ENCODE measurements at regions not wholly inside any gene's neighbourhood (a gene's known extent, or its start where the extent isn't known, plus 50 kb on each side); places are given as distances from the start of the nearest gene placed in this dataset.

DNA sequence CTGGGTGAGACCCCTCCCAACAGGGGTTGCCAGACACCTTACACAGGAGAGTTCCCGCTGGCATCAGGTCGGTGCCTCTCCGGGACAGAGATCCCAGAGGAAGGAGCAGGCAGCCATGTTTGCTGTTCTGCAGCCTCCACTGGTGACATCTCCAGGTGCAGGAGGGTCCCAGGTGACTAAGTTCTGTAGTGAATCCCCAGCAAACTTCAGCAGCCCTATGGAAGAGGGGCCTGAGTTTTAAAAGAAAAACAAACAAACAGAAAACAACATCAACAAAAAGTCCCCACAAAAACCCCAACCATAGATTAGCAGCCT is 515.1 kb downstream of the FRK start:
- TF ChIP-seq, protein P1, sequence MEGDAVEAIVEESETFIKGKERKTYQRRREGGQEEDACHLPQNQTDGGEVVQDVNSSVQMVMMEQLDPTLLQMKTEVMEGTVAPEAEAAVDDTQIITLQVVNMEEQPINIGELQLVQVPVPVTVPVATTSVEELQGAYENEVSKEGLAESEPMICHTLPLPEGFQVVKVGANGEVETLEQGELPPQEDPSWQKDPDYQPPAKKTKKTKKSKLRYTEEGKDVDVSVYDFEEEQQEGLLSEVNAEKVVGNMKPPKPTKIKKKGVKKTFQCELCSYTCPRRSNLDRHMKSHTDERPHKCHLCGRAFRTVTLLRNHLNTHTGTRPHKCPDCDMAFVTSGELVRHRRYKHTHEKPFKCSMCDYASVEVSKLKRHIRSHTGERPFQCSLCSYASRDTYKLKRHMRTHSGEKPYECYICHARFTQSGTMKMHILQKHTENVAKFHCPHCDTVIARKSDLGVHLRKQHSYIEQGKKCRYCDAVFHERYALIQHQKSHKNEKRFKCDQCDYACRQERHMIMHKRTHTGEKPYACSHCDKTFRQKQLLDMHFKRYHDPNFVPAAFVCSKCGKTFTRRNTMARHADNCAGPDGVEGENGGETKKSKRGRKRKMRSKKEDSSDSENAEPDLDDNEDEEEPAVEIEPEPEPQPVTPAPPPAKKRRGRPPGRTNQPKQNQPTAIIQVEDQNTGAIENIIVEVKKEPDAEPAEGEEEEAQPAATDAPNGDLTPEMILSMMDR (conservative IDR thresholded peaks at IDR 0.05; ENCODE audit: low read depth, low read length): 0 out of 2 replicates have a peak, but pooled peaks have one; percentile 12
- no peak for TF ChIP-seq EZH2 (IDR thresholded peaks at IDR 0.05; ENCODE audit: borderline replicate concordance, low read depth, low read length, poor library complexity, severe bottlenecking)

Data from A673 (cell line).